Activated CD8-positive, alpha-beta T cell treated with anti-CD3 and anti-CD28 coated beads for 36 hours (primary cell): ENCODE measurements at regions not wholly inside any gene's neighbourhood (a gene's known extent, or its start where the extent isn't known, plus 50 kb on each side); places are given as distances from the start of the nearest gene placed in this dataset.

ENCODE experiments used
- ATAC-seq: fragments of 200-7000 bp; cut with Tn5 transposase; one replicate; pipeline ENCODE4 v1.10.0; 2021; ENCODE audit warnings: mild to moderate bottlenecking, moderate library complexity
- CTCF ChIA-PET: fragments of 350-600 bp; sonication (Branson Sonifier 250); formaldehyde crosslinking; loops from one replicate; lab custom pipeline; 2021; ENCODE audit warnings: antibody characterized with exemption; lab: Charles Lee
- POLR2A ChIA-PET: fragments of 350-600 bp; sonication (Branson Sonifier 250); formaldehyde crosslinking; loops from one replicate; lab custom pipeline; 2021; ENCODE audit warnings: antibody characterized with exemption; lab: Charles Lee
- DNase-seq: peaks from one replicate; pipeline ENCODE4 v3.0.0-alpha.2; 2020
- H3K27ac Mint-ChIP-seq: one replicate; pipeline ENCODE4 v1.8.0; 2021; ENCODE audit warnings: mild to moderate bottlenecking, mixed read lengths
- H3K27me3 Mint-ChIP-seq: one replicate; pipeline ENCODE4 v1.8.0; 2021; ENCODE audit warnings: mixed read lengths
- H3K36me3 Mint-ChIP-seq: one replicate; pipeline ENCODE4 v1.8.0; 2021; ENCODE audit warnings: low read depth, mixed read lengths
- H3K4me1 Mint-ChIP-seq: one replicate; pipeline ENCODE4 v1.8.0; 2021; ENCODE audit warnings: low read depth, mixed read lengths
- H3K4me3 Mint-ChIP-seq: one replicate; pipeline ENCODE4 v1.8.0; 2021; ENCODE audit warnings: mild to moderate bottlenecking, moderate library complexity, mixed read lengths
- H3K9me3 Mint-ChIP-seq: one replicate; pipeline ENCODE4 v1.8.0; 2021; ENCODE audit warnings: mixed read lengths
- CTCF ChIP-seq: fragments of 200-600 bp; IDR thresholded peaks from one replicate; pipeline ENCODE4 v1.8.0; 2022; ENCODE audit warnings: antibody characterized with exemption, mild to moderate bottlenecking
- intact Hi-C: fragments of 100-400 bp; cut with micrococcal nuclease; formaldehyde crosslinking; loops from one replicate; pipeline ENCODE4 v1.10.0; 2022

GRCh38 chr12:97637770-97638169 is 175.2 kb downstream of the RMST start:
- no peak overlapping the region for H3K27ac Mint-ChIP-seq
- intact Hi-C loops = no loop called here
- ChIA-PET CTCF (no interaction called here), POLR2A (no interaction called here)
- peaks cover 7% of the 10 kb centered on the region for H3K9me3 Mint-ChIP-seq
- ATAC-seq (no peak), DNase-seq (no peak)
- H3K27me3 Mint-ChIP-seq = no peaks in the 10 kb centered on the region
- no peak overlapping the region for H3K4me3 Mint-ChIP-seq
- H3K36me3 Mint-ChIP-seq = no peaks in the 10 kb centered on the region
- no peak for TF ChIP-seq CTCF
- no peaks in the 10 kb centered on the region for H3K4me1 Mint-ChIP-seq

GRCh38 chr12:97638739-97639138 is 176.1 kb downstream of the RMST start:
- H3K36me3 Mint-ChIP-seq = no peaks in the 10 kb centered on the region
- H3K4me1 Mint-ChIP-seq = no peaks in the 10 kb centered on the region
- ATAC-seq (no peak), DNase-seq (no peak)
- POLR2A ChIA-PET = no interaction called here
- CTCF ChIA-PET = no interaction called here
- intact Hi-C loops = no loop called here
- no peaks in the 10 kb centered on the region for H3K27me3 Mint-ChIP-seq
- TF ChIP-seq CTCF = no peak
- peaks cover 7% of the 10 kb centered on the region for H3K9me3 Mint-ChIP-seq
- no peak overlapping the region for H3K27ac Mint-ChIP-seq
- no peak overlapping the region for H3K4me3 Mint-ChIP-seq

- H3K4me3 Mint-ChIP-seq = no peak overlapping the region
- ChIA-PET CTCF (no interaction called here), POLR2A (no interaction called here)
- no peak overlapping the region for H3K27ac Mint-ChIP-seq
- H3K9me3 Mint-ChIP-seq = peaks cover 7% of the 10 kb centered on the region
- no peaks in the 10 kb centered on the region for H3K27me3 Mint-ChIP-seq
- intact Hi-C loops = no loop called here
- no peaks in the 10 kb centered on the region for H3K36me3 Mint-ChIP-seq
- no peaks in the 10 kb centered on the region for H3K4me1 Mint-ChIP-seq
- TF ChIP-seq CTCF = no peak
- DNase-seq (no peak), ATAC-seq (no peak)
Observed at GRCh38 chr12:97639702-97640101, 177.1 kb downstream of the RMST start.

DNA sequence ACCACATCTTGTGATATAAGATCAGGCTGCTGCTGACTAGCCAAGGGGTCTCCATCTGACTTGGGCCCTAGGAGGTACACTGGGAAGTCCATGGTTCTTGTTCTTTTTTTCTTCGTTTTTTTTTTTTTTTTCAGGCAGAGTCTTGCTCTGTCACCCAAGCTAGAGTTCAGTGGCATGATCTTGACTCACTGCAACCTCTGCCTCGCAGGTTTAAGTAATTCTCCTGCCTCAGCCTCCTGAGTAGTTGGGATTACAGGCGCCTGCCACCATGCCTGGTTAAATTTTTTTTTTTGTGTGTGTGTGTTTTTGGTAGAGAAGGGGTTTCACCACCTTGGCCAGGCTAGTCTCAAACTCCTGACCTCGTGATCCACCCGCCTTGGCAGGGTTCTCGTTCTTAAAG is 178.2 kb downstream of the RMST start:
- TF ChIP-seq CTCF = no peak
- H3K4me3 Mint-ChIP-seq = no peak overlapping the region
- intact Hi-C loops = no loop called here
- peaks cover 3% of the 10 kb centered on the region for H3K9me3 Mint-ChIP-seq
- CTCF ChIA-PET = no interaction called here
- H3K4me1 Mint-ChIP-seq = no peaks in the 10 kb centered on the region
- no peak for ATAC-seq
- no peaks in the 10 kb centered on the region for H3K27me3 Mint-ChIP-seq
- no peak for DNase-seq
- H3K36me3 Mint-ChIP-seq = no peaks in the 10 kb centered on the region
- POLR2A ChIA-PET = no interaction called here
- no peak overlapping the region for H3K27ac Mint-ChIP-seq

GRCh38 chr12:97642911-97643310 is 180.3 kb downstream of the RMST start:
- no peak for ATAC-seq
- CTCF ChIA-PET = no interaction called here

More at GRCh38 chr12:97642911-97643310, 180.3 kb downstream of the RMST start:
- no peaks in the 10 kb centered on the region for H3K27me3 Mint-ChIP-seq
- H3K9me3 Mint-ChIP-seq = peaks cover 3% of the 10 kb centered on the region
- no peaks in the 10 kb centered on the region for H3K36me3 Mint-ChIP-seq
- no peak overlapping the region for H3K27ac Mint-ChIP-seq
- H3K4me3 Mint-ChIP-seq = no peak overlapping the region
- no peak for TF ChIP-seq CTCF
- no peaks in the 10 kb centered on the region for H3K4me1 Mint-ChIP-seq
- DNase-seq = no peak
- POLR2A ChIA-PET = no interaction called here
- intact Hi-C loops = no loop called here
